ENCODE measurements at regions not wholly inside any gene's neighbourhood (a gene's known extent, or its start where the extent isn't known, plus 50 kb on each side); places are given as distances from the start of the nearest gene placed in this dataset.

DNA sequence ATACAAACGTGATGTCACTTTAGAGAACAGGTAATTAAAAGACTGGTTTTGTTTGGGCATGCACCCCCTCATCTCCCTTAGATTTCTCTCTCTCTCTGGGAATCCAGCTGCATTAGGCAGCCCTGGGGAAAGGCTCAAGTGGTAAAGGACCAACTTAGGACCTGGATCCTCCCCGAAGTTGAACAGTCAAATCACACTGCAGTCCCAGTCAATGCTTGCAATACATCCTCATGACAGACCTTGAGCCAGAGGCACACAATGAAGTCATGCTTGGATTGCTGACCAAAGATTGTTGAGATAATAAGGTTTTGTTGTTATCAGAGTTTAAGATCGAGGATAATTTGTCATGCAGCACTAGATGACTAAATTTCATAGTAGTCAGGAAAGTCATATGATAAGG lies 1285.8 kb upstream of the NCAM2 start:
- TF ChIP-seq, protein P1, sequence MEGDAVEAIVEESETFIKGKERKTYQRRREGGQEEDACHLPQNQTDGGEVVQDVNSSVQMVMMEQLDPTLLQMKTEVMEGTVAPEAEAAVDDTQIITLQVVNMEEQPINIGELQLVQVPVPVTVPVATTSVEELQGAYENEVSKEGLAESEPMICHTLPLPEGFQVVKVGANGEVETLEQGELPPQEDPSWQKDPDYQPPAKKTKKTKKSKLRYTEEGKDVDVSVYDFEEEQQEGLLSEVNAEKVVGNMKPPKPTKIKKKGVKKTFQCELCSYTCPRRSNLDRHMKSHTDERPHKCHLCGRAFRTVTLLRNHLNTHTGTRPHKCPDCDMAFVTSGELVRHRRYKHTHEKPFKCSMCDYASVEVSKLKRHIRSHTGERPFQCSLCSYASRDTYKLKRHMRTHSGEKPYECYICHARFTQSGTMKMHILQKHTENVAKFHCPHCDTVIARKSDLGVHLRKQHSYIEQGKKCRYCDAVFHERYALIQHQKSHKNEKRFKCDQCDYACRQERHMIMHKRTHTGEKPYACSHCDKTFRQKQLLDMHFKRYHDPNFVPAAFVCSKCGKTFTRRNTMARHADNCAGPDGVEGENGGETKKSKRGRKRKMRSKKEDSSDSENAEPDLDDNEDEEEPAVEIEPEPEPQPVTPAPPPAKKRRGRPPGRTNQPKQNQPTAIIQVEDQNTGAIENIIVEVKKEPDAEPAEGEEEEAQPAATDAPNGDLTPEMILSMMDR (conservative IDR thresholded peaks at IDR 0.05 in 1 of 2, IDR thresholded peaks at IDR 0.05 in 1 of 2; ENCODE audit: extremely low read depth in 1 of 2, insufficient read depth in 1 of 2, low read depth in 1 of 2, low read length in 2 of 2): no peak
- TF ChIP-seq EZH2 (IDR thresholded peaks at IDR 0.05; ENCODE audit: borderline replicate concordance, low read length): no peak

Data from mammary epithelial cell (primary cell).